ENCODE measurements at regions not wholly inside any gene's neighbourhood (a gene's known extent, or its start where the extent isn't known, plus 50 kb on each side); places are given as distances from the start of the nearest gene placed in this dataset.
A peak's percentile ranks its signal among the peaks of the same experiment; 100 is the strongest.

- TF ChIP-seq CTCF (IDR thresholded peaks at IDR 0.05) (peak; percentile 36), EZH2 (IDR thresholded peaks at IDR 0.05) (no peak)
Measured at GRCh38 chr4:78669453-78669852, 106.7 kb upstream of the BMP2K start.

All from neural progenitor cell (in vitro differentiated cells).